ENCODE measurements at regions not wholly inside any gene's neighbourhood (a gene's known extent, or its start where the extent isn't known, plus 50 kb on each side); places are given as distances from the start of the nearest gene placed in this dataset.

DNA sequence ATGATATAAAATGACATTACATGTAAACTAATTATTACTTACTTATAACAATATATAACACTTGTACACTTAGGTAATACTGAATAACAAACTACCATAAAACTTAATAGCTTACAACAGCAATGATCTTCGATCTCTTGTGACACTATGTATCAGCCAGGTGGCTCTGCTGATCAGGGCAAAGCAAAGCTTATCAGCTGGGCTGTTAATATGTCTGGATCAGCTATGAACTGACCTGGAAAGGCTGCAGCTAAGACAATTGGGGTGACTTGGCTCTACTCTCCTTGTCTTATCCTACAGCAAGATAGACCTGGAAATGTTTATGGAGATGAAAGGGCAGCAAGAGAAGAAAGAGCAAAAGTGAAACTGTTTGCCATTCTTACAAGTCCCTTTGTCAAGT lies 511.3 kb downstream of the TLR4 start:
- no peak for TF ChIP-seq POLR2AphosphoS5 (IDR thresholded peaks at IDR 0.05; ENCODE audit: borderline replicate concordance, low read depth, low read length)
- no peak for TF ChIP-seq FOXP2 (optimal IDR thresholded peaks at IDR 0.05; ENCODE audit: control extremely low read depth, extremely low read length, insufficient read depth)
- no peak for TF ChIP-seq EZH2 (IDR thresholded peaks at IDR 0.05)
- DNase-seq (ENCODE audit: low read depth, low spot score), result no peak
- no peaks in the 10 kb centered on the region for H3K36me3 ChIP-seq (ENCODE audit: insufficient read depth, low read length)
- no peaks in the 10 kb centered on the region for H3K9me3 ChIP-seq (ENCODE audit: low read depth, low read length)
- H3K9ac ChIP-seq (ENCODE audit: insufficient read length), result no peak overlapping the region
- H3K4me3 ChIP-seq, result no peak overlapping the region
- H3K27ac ChIP-seq, result no peak overlapping the region

DNA sequence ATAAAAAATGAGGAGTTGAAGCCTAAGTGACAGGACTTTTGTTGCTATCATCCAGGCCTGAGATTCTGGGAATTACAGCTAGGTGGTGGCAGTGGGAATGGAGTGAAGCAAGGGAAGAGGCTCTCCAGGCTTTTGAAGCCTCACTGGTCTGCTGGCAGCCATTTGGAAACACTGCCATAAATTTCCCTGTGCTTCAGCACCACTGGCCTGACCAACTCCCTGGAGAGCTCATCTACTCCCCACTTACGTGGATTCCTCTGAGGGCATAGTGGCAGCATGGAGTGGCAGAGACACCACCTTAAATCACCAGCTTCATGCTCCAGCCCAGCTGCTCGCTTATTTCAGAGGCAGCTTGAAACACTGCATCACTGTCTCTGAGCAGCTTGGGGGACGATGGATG lies 518.2 kb downstream of the TLR4 start:
- no peaks in the 10 kb centered on the region for H3K9me3 ChIP-seq (ENCODE audit: low read depth, low read length)
- TF ChIP-seq POLR2AphosphoS5 (IDR thresholded peaks at IDR 0.05; ENCODE audit: borderline replicate concordance, low read depth, low read length) (no peak), FOXP2 (optimal IDR thresholded peaks at IDR 0.05; ENCODE audit: control extremely low read depth, extremely low read length, insufficient read depth) (no peak), EZH2 (IDR thresholded peaks at IDR 0.05) (no peak)
- no peak for DNase-seq (ENCODE audit: low read depth, low spot score)
- no peak overlapping the region for H3K27ac ChIP-seq
- H3K4me3 ChIP-seq, result no peak overlapping the region
- H3K9ac ChIP-seq (ENCODE audit: insufficient read length), result no peak overlapping the region
- no peaks in the 10 kb centered on the region for H3K36me3 ChIP-seq (ENCODE audit: insufficient read depth, low read length)

- TF ChIP-seq EZH2 (IDR thresholded peaks at IDR 0.05), result no peak
- TF ChIP-seq POLR2AphosphoS5 (IDR thresholded peaks at IDR 0.05; ENCODE audit: borderline replicate concordance, low read depth, low read length), result no peak
- TF ChIP-seq FOXP2 (optimal IDR thresholded peaks at IDR 0.05; ENCODE audit: control extremely low read depth, extremely low read length, insufficient read depth), result no peak
- DNase-seq (ENCODE audit: low read depth, low spot score), result no peak
- H3K9ac ChIP-seq (ENCODE audit: insufficient read length), result no peak overlapping the region
Measured at GRCh38 chr9:118223111-118223510, 518.9 kb downstream of the TLR4 start.

DNA sequence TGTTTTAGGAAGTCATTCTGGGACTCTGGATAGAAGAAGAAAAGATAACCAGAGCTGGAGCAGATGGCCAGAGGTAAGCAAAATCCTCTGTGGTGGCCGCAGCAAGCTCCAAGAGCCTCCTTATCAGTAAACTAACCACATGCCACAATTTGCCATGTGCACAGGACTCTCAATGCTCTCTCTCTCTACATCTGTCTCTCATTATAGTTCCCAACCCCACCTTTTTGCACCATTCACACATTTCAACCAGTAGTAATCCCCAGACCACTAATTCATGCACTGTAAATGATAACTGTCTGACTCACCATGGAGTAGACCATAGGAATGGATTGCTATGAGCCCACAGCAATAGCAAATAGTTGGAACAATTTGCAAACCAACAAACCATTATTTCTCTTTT lies 526.1 kb downstream of the TLR4 start:
- Histone ChIP-seq H3K4me3 (no peak overlapping the region), H3K9me3 (ENCODE audit: low read depth, low read length) (no peaks in the 10 kb centered on the region), H3K9ac (ENCODE audit: insufficient read length) (no peak overlapping the region), H3K36me3 (ENCODE audit: insufficient read depth, low read length) (no peaks in the 10 kb centered on the region), H3K27ac (no peak overlapping the region)
- DNase-seq (ENCODE audit: low read depth, low spot score), result no peak
- TF ChIP-seq POLR2AphosphoS5 (IDR thresholded peaks at IDR 0.05; ENCODE audit: borderline replicate concordance, low read depth, low read length) (no peak), EZH2 (IDR thresholded peaks at IDR 0.05) (no peak), FOXP2 (optimal IDR thresholded peaks at IDR 0.05; ENCODE audit: control extremely low read depth, extremely low read length, insufficient read depth) (no peak)

More at GRCh38 chr9:118223111-118223510, 518.9 kb downstream of the TLR4 start:
- no peaks in the 10 kb centered on the region for H3K36me3 ChIP-seq (ENCODE audit: insufficient read depth, low read length)
- H3K27ac ChIP-seq, result no peak overlapping the region
- no peaks in the 10 kb centered on the region for H3K9me3 ChIP-seq (ENCODE audit: low read depth, low read length)
- no peak overlapping the region for H3K4me3 ChIP-seq

DNA sequence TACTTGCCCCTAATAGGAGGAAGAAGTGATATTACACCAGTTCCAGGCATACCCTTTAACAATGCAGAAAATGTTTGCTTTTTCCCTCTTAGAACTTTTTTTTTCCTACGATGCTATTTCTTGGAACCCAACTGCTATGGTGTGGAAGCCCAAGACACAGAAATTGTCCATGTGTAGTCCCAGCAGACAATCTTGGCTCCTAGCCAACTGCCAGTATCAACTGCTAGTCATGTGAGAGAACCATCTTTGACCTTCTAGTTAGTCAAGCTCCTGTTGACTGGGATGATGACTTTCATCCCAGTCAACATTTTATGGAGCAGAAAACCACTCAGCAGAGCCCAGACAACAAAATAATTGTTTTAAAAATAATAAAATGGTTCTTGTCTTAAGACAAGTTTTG lies 532.4 kb downstream of the TLR4 start:
- Histone ChIP-seq H3K27ac (no peak overlapping the region), H3K9me3 (ENCODE audit: low read depth, low read length) (no peaks in the 10 kb centered on the region), H3K4me3 (no peak overlapping the region), H3K36me3 (ENCODE audit: insufficient read depth, low read length) (no peaks in the 10 kb centered on the region), H3K9ac (ENCODE audit: insufficient read length) (no peak overlapping the region)
- TF ChIP-seq POLR2AphosphoS5 (IDR thresholded peaks at IDR 0.05; ENCODE audit: borderline replicate concordance, low read depth, low read length) (no peak), EZH2 (IDR thresholded peaks at IDR 0.05) (no peak), FOXP2 (optimal IDR thresholded peaks at IDR 0.05; ENCODE audit: control extremely low read depth, extremely low read length, insufficient read depth) (no peak)
- DNase-seq (ENCODE audit: low read depth, low spot score), result no peak

DNA sequence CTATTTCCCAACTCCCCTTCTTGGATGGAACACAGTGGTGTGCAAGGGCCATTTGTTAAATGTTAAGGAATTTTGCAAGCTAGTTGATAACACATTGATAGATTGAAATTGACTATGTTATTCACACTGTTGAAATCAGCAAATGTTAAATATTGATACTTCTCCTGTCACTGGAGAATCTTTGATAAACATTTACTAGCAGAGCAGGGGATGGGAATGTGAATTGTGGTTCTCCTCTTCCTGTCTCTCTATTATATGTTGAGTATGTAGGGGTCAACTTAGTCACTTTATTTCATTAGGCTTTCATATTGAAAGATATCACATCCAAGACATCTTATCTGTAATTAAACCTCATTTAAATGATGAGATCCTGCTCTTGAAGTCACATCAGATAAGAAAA lies 533.9 kb downstream of the TLR4 start:
- H3K36me3 ChIP-seq (ENCODE audit: insufficient read depth, low read length), result no peaks in the 10 kb centered on the region
- DNase-seq (ENCODE audit: low read depth, low spot score), result no peak
- no peaks in the 10 kb centered on the region for H3K9me3 ChIP-seq (ENCODE audit: low read depth, low read length)
- no peak overlapping the region for H3K27ac ChIP-seq
- no peak overlapping the region for H3K9ac ChIP-seq (ENCODE audit: insufficient read length)
- TF ChIP-seq FOXP2 (optimal IDR thresholded peaks at IDR 0.05; ENCODE audit: control extremely low read depth, extremely low read length, insufficient read depth), result no peak
- TF ChIP-seq POLR2AphosphoS5 (IDR thresholded peaks at IDR 0.05; ENCODE audit: borderline replicate concordance, low read depth, low read length), result no peak
- no peak for TF ChIP-seq EZH2 (IDR thresholded peaks at IDR 0.05)
- H3K4me3 ChIP-seq, result no peak overlapping the region

GRCh38 chr9:118252027-118252426 lies 547.8 kb downstream of the TLR4 start:
- no peaks in the 10 kb centered on the region for H3K36me3 ChIP-seq (ENCODE audit: insufficient read depth, low read length)
- no peak overlapping the region for H3K4me3 ChIP-seq
- no peak for TF ChIP-seq POLR2AphosphoS5 (IDR thresholded peaks at IDR 0.05; ENCODE audit: borderline replicate concordance, low read depth, low read length)
- TF ChIP-seq EZH2 (IDR thresholded peaks at IDR 0.05), result no peak
- no peak for TF ChIP-seq FOXP2 (optimal IDR thresholded peaks at IDR 0.05; ENCODE audit: control extremely low read depth, extremely low read length, insufficient read depth)

GRCh38 chr9:118262191-118262590 lies 558.0 kb downstream of the TLR4 start:
- no peak overlapping the region for H3K9ac ChIP-seq (ENCODE audit: insufficient read length)
- DNase-seq (ENCODE audit: low read depth, low spot score), result no peak
- no peak overlapping the region for H3K4me3 ChIP-seq
- no peak for TF ChIP-seq POLR2AphosphoS5 (IDR thresholded peaks at IDR 0.05; ENCODE audit: borderline replicate concordance, low read depth, low read length)
- TF ChIP-seq EZH2 (IDR thresholded peaks at IDR 0.05), result no peak
- no peak for TF ChIP-seq FOXP2 (optimal IDR thresholded peaks at IDR 0.05; ENCODE audit: control extremely low read depth, extremely low read length, insufficient read depth)
- H3K9me3 ChIP-seq (ENCODE audit: low read depth, low read length), result no peaks in the 10 kb centered on the region
- no peak overlapping the region for H3K27ac ChIP-seq
- H3K36me3 ChIP-seq (ENCODE audit: insufficient read depth, low read length), result no peaks in the 10 kb centered on the region

More at GRCh38 chr9:118252027-118252426, 547.8 kb downstream of the TLR4 start:
- no peak for DNase-seq (ENCODE audit: low read depth, low spot score)
- H3K9ac ChIP-seq (ENCODE audit: insufficient read length), result no peak overlapping the region
- H3K9me3 ChIP-seq (ENCODE audit: low read depth, low read length), result no peaks in the 10 kb centered on the region
- H3K27ac ChIP-seq, result no peak overlapping the region

GRCh38 chr9:118263949-118264348 lies 559.7 kb downstream of the TLR4 start:
- no peak overlapping the region for H3K4me3 ChIP-seq
- H3K9ac ChIP-seq (ENCODE audit: insufficient read length), result no peak overlapping the region
- DNase-seq (ENCODE audit: low read depth, low spot score), result no peak
- H3K36me3 ChIP-seq (ENCODE audit: insufficient read depth, low read length), result no peaks in the 10 kb centered on the region
- H3K27ac ChIP-seq, result no peak overlapping the region
- H3K9me3 ChIP-seq (ENCODE audit: low read depth, low read length), result no peaks in the 10 kb centered on the region
- TF ChIP-seq FOXP2 (optimal IDR thresholded peaks at IDR 0.05; ENCODE audit: control extremely low read depth, extremely low read length, insufficient read depth) (no peak), EZH2 (IDR thresholded peaks at IDR 0.05) (no peak), POLR2AphosphoS5 (IDR thresholded peaks at IDR 0.05; ENCODE audit: borderline replicate concordance, low read depth, low read length) (no peak)

Measured in SK-N-MC (cell line).